ENCODE measurements at regions not wholly inside any gene's neighbourhood (a gene's known extent, or its start where the extent isn't known, plus 50 kb on each side); places are given as distances from the start of the nearest gene placed in this dataset.

DNA sequence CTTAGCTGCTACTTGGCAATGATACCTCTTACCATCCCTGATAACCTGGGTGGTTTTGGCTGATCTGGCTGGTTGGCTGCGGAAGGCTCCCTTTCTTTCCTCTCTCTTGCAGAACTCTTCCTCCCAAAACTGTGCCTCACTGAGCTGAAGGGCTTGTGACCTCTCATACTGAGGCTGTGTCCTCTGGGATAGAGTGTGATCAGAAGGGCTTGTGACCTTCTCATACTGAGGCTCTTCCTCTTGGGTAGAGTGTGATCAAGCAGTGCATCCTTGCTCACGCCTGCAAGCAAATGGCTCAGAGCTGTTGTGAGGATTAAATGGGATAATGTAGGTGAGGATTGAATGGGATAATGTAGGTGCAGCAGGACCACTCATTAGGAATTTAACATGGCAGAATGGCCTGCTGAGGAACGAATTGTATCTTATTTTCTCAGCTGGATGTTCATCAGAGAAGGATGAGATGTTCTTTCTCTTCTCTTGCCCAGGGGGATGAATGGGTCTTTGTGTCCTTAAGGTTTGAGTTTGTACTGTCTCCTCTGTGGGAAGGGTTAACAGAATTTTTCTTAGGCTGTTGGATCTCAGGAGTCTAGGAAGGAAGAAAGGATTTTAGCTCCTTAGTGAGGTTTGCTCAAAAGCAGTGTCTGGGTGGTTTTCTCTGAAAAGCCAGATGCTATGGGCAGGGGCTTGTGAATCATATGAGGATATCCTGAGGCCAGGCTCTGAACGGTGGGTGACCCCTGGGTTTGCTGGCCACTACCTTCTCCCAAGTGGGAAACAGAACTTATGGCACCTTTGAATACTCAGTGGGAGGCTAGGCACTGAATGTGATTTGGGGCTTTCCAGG lies 130.0 kb upstream of the HS3ST2 start:
- peaks cover 7% of the 10 kb centered on the region; the same call in 1 of the 2 replicates for H3K9me3 ChIP-seq (ENCODE audit: low read length)
- no peak for DNase-seq (ENCODE audit: low spot score)
- intact Hi-C loops (cut with micrococcal nuclease; ENCODE audit: unreplicated experiment): no loop called here
- H4K20me1 ChIP-seq (ENCODE audit: insufficient read depth, low read length): no peaks in the 10 kb centered on the region
- CTCF ChIA-PET (ENCODE audit: unreplicated experiment): no interaction called here
- TF ChIP-seq, protein P1, sequence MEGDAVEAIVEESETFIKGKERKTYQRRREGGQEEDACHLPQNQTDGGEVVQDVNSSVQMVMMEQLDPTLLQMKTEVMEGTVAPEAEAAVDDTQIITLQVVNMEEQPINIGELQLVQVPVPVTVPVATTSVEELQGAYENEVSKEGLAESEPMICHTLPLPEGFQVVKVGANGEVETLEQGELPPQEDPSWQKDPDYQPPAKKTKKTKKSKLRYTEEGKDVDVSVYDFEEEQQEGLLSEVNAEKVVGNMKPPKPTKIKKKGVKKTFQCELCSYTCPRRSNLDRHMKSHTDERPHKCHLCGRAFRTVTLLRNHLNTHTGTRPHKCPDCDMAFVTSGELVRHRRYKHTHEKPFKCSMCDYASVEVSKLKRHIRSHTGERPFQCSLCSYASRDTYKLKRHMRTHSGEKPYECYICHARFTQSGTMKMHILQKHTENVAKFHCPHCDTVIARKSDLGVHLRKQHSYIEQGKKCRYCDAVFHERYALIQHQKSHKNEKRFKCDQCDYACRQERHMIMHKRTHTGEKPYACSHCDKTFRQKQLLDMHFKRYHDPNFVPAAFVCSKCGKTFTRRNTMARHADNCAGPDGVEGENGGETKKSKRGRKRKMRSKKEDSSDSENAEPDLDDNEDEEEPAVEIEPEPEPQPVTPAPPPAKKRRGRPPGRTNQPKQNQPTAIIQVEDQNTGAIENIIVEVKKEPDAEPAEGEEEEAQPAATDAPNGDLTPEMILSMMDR (conservative IDR thresholded peaks at IDR 0.05; ENCODE audit: low read length): no peak
- TF ChIP-seq EZH2phosphoT487 (IDR thresholded peaks at IDR 0.05; ENCODE audit: borderline replicate concordance, low read depth, low read length): no peak
- no peaks in the 10 kb centered on the region for H3K36me3 ChIP-seq (ENCODE audit: insufficient read depth, low read length)
- no peak overlapping the region for H3K4me2 ChIP-seq (ENCODE audit: low read length)
- BruUV-seq (replicated peaks): no TSS peak
- H2AFZ ChIP-seq (ENCODE audit: low read length): no peak overlapping the region
- H3K27ac ChIP-seq (ENCODE audit: low read depth, low read length, poor library complexity, severe bottlenecking): no peak overlapping the region
- H3K9me2 ChIP-seq (ENCODE audit: insufficient read depth, low read length): no peaks in the 10 kb centered on the region
- POLR2A ChIA-PET: interaction anchor here (0.6 kb wide), 2 partner anchors 1030 to 1504 kb away, joined by 3 to 4 read pairs; no protein-coding TSS in a partner anchor
- no peaks in the 10 kb centered on the region for H3K79me2 ChIP-seq (ENCODE audit: insufficient read depth, low read depth, low read length)
- H3K4me1 ChIP-seq (ENCODE audit: insufficient read depth, low read length, poor library complexity, severe bottlenecking): no peaks in the 10 kb centered on the region
- H3K4me3 ChIP-seq (ENCODE audit: low read depth, low read length, poor library complexity, severe bottlenecking): no peak overlapping the region

DNA sequence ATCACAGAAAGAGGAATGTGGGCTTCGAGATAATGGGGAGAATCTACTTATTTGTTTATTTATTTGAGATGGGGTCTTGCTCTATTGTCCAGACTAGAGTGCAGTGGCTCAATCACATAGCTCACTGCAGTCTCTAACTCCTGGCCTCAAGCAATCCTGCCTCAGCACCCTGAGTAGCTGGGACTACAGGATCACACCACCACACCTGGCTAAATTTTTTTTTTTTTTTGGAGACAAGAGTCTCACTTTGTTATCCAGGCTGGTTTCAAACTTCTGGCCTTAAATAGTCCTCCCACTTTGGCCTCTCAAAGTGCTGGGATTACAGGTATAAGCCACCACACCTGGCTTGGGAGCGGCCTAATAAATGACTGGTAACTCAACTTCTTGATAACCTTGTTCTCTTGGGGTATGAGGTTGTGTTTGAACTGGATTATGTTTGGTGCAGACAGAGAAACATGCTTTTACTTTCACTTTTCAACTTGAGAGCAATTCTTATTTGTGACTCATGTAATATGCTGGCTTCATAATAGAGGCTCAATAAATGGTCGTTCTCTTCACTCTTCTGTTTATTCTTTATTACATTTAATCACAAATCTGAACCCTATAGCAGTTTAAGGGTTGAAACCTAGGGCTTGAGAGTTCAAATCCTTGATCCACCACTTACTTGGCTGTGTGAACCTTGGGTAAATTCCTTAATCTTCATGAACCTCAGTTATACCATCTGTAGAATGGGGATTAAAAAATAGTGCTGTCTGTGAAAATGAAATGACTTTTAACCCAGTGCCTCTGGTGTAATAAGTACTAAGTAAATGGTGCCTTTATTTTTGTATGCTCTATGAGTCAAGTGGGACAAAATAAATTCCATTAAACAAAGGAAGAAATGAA lies 129.1 kb upstream of the HS3ST2 start:
- no peak for DNase-seq (ENCODE audit: low spot score)
- H3K79me2 ChIP-seq (ENCODE audit: insufficient read depth, low read depth, low read length): no peaks in the 10 kb centered on the region
- no peak for TF ChIP-seq EZH2phosphoT487 (IDR thresholded peaks at IDR 0.05; ENCODE audit: borderline replicate concordance, low read depth, low read length)
- TF ChIP-seq, protein P1 (conservative IDR thresholded peaks at IDR 0.05; ENCODE audit: low read length): no peak
- intact Hi-C loops (cut with micrococcal nuclease; ENCODE audit: unreplicated experiment): no loop called here
- CTCF ChIA-PET (ENCODE audit: unreplicated experiment): no interaction called here
- H3K9me2 ChIP-seq (ENCODE audit: insufficient read depth, low read length): no peaks in the 10 kb centered on the region
- H4K20me1 ChIP-seq (ENCODE audit: insufficient read depth, low read length): no peaks in the 10 kb centered on the region
- H3K36me3 ChIP-seq (ENCODE audit: insufficient read depth, low read length): no peaks in the 10 kb centered on the region
- no peak overlapping the region for H3K27ac ChIP-seq (ENCODE audit: low read depth, low read length, poor library complexity, severe bottlenecking)
- peaks cover 7% of the 10 kb centered on the region; the same call in 1 of the 2 replicates for H3K9me3 ChIP-seq (ENCODE audit: low read length)
- no peak overlapping the region for H3K4me2 ChIP-seq (ENCODE audit: low read length)
- BruUV-seq (replicated peaks): no TSS peak
- H3K4me3 ChIP-seq (ENCODE audit: low read depth, low read length, poor library complexity, severe bottlenecking): no peak overlapping the region
- POLR2A ChIA-PET: interaction anchor here (0.6 kb wide), 1 partner anchor 1031 kb away, joined by 3 read pairs; no protein-coding TSS in a partner anchor
- H3K4me1 ChIP-seq (ENCODE audit: insufficient read depth, low read length, poor library complexity, severe bottlenecking): no peaks in the 10 kb centered on the region
- H2AFZ ChIP-seq (ENCODE audit: low read length): no peak overlapping the region

Measured in OCI-LY7 (cell line).